GM21576 (cell line): ENCODE measurements at regions not wholly inside any gene's neighbourhood (a gene's known extent, or its start where the extent isn't known, plus 50 kb on each side); places are given as distances from the start of the nearest gene placed in this dataset.

Experiments used
- ATAC-seq: cut with Tn5 transposase; IDR thresholded peaks from one replicate; pipeline ENCODE4 v1.9.1; 2021; ENCODE audit warnings: mild to moderate bottlenecking, moderate library complexity; ENCODE audit not compliant: unreplicated experiment

DNA sequence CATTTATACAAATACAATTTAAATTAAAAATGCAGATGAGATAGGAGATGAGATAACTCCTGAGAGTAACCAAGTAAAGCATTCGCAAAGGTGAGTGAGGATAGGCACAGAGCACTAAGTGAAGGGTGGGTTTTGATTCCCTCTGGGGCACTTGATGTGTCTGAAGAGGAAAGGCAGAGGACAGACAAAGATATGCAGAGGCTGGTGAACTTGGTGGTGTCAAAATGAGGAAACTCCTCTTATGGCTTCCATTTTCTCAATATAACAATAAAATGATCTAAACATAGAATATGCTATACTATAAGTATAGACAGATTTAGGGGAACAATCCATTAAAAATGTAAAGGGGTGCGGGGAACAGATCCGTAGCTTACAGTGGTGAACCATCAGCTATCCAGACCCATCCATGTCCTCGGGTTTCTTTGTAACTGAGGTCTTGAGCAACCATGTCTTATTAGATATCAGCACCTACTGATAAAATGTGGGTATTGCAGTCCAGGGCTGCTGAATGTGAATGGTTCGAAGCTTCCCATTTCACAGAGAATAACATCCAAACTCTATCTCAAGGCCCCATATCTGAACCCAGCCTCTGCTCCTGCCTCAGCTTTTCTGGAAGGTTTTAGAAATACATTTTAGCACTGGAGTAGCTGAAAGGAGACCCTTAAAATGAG is 73.9 kb upstream of the SLC10A2 start:
- peak; percentile 99 for ATAC-seq

DNA sequence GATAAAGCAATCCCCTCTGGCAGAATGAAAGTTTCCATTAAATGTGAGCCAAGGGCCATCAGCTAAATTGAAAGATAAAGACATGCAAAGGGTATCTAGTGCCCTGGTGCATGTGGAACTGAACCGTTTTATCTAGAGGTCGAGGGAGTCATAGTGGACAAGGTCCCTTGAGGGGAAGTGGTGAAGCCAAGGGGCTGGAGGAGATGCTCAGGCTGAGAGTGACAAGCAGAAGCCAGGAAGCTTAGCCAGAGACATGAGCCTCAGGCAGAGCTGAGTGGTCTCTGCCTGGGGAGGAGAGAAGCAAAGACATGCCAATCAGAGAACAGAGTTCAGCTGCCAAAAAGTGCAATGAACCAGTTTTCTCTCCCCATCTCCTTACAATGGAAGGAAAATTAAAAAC is 68.1 kb upstream of the SLC10A2 start:
- no peak for ATAC-seq

- no peak for ATAC-seq
Observed at GRCh38 chr13:103133556-103133955, 67.3 kb upstream of the SLC10A2 start.

- peak; percentile 77 for ATAC-seq
Observed at GRCh38 chr13:103130681-103131210, 64.5 kb upstream of the SLC10A2 start.

DNA sequence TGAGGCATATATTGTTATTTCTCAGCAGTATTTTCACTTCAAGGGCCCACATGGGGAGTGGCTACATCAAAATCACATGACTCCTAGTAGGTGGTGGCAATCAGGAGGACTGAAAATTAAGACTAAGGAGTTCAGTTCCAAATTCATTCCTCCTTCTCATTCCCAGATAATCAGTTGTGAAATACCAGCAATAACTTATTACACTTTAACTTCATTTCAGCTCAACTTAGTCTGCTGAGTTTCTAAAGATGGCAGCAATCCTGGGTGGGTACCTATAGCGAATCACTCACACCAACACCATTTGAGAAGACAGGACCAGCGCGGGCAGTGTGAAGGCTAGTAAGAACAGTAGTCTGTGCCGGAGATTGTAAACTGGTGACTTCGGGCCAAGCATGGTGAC is 63.9 kb upstream of the SLC10A2 start:
- no peak for ATAC-seq
